ENCODE measurements at regions not wholly inside any gene's neighbourhood (a gene's known extent, or its start where the extent isn't known, plus 50 kb on each side); places are given as distances from the start of the nearest gene placed in this dataset.
"Not testable (repeated sequence)": the region's sequence is repeated elsewhere in the genome, so short reads cannot be mapped to it uniquely, and the experiment has no call there.

- Histone ChIP-seq H3K4me3 (ENCODE audit: low read depth, low read length) (no peak overlapping the region), H3K27me3 (ENCODE audit: control insufficient read depth, insufficient read depth, low read length) (no peaks in the 10 kb centered on the region), H3K36me3 (ENCODE audit: control insufficient read depth, insufficient read depth, low read length) (no peaks in the 10 kb centered on the region)
- DNase-seq (ENCODE audit: low read depth) (no peak), FAIRE-seq (no peak)
- no peak for TF ChIP-seq CTCF (IDR thresholded peaks at IDR 0.05; ENCODE audit: insufficient read depth, low read length, severe bottlenecking)
These were observed 305.6 kb downstream of the RPS29 start for GRCh38 chr14:49280566-49280965.

- no peak for FAIRE-seq
- no peak overlapping the region for H3K4me3 ChIP-seq (ENCODE audit: low read depth, low read length)
- no peaks in the 10 kb centered on the region for H3K36me3 ChIP-seq (ENCODE audit: control insufficient read depth, insufficient read depth, low read length)
- H3K27me3 ChIP-seq (ENCODE audit: control insufficient read depth, insufficient read depth, low read length): no peaks in the 10 kb centered on the region
- no peak for DNase-seq (ENCODE audit: low read depth)
- TF ChIP-seq CTCF (IDR thresholded peaks at IDR 0.05; ENCODE audit: insufficient read depth, low read length, severe bottlenecking): no peak
These were observed 335.7 kb downstream of the RPS29 start for GRCh38 chr14:49250517-49250916.

GRCh38 chr14:49250109-49250508, 336.1 kb downstream of the RPS29 start:
- Histone ChIP-seq H3K36me3 (ENCODE audit: control insufficient read depth, insufficient read depth, low read length) (no peaks in the 10 kb centered on the region), H3K27me3 (ENCODE audit: control insufficient read depth, insufficient read depth, low read length) (no peaks in the 10 kb centered on the region), H3K4me3 (ENCODE audit: low read depth, low read length) (no peak overlapping the region)
- no peak for TF ChIP-seq CTCF (IDR thresholded peaks at IDR 0.05; ENCODE audit: insufficient read depth, low read length, severe bottlenecking)
- DNase-seq (ENCODE audit: low read depth) (no peak), FAIRE-seq (no peak)

GRCh38 chr14:49249022-49249421, 337.2 kb downstream of the RPS29 start:
- FAIRE-seq: no peak

GRCh38 chr14:49243777-49244176, 342.4 kb downstream of the RPS29 start:
- H3K4me3 ChIP-seq (ENCODE audit: low read depth, low read length): not testable (repeated sequence)

More at GRCh38 chr14:49249022-49249421, 337.2 kb downstream of the RPS29 start:
- no peak for TF ChIP-seq CTCF (IDR thresholded peaks at IDR 0.05; ENCODE audit: insufficient read depth, low read length, severe bottlenecking)
- DNase-seq (ENCODE audit: low read depth): peak; percentile 28
- Histone ChIP-seq H3K36me3 (ENCODE audit: control insufficient read depth, insufficient read depth, low read length) (no peaks in the 10 kb centered on the region), H3K27me3 (ENCODE audit: control insufficient read depth, insufficient read depth, low read length) (no peaks in the 10 kb centered on the region), H3K4me3 (ENCODE audit: low read depth, low read length) (no peak overlapping the region)

GRCh38 chr14:49240383-49240782, 345.8 kb downstream of the RPS29 start:
- no peaks in the 10 kb centered on the region for H3K27me3 ChIP-seq (ENCODE audit: control insufficient read depth, insufficient read depth, low read length)
- FAIRE-seq (no peak), DNase-seq (ENCODE audit: low read depth) (peak; percentile 31)
- TF ChIP-seq CTCF (IDR thresholded peaks at IDR 0.05; ENCODE audit: insufficient read depth, low read length, severe bottlenecking): no peak
- H3K4me3 ChIP-seq (ENCODE audit: low read depth, low read length): no peak overlapping the region
- no peaks in the 10 kb centered on the region for H3K36me3 ChIP-seq (ENCODE audit: control insufficient read depth, insufficient read depth, low read length)

More at GRCh38 chr14:49243777-49244176, 342.4 kb downstream of the RPS29 start:
- DNase-seq (ENCODE audit: low read depth); H3K36me3 ChIP-seq (ENCODE audit: control insufficient read depth, insufficient read depth, low read length); H3K27me3 ChIP-seq (ENCODE audit: control insufficient read depth, insufficient read depth, low read length); FAIRE-seq: not testable (repeated sequence)
